ENCODE measurements at regions not wholly inside any gene's neighbourhood (a gene's known extent, or its start where the extent isn't known, plus 50 kb on each side); places are given as distances from the start of the nearest gene placed in this dataset.

DNA sequence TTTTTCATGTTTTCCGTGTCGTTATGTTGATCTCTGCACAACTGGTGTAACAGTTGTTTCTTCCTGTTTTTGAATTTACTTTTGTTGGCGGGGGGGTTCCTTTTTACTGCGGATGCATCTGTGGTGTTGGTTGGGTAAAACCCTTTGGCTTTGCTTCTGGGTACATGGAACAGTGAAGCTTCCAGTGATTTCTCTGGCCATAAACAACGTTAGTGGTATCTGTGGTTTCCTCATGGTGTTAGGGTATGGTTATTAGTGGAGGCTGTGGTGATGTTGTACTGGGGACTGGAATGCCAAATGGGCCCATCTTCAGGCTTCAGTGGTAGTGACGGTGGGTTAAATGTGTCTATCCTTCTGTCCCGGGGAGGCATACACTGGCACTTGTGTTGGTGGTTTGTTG lies 285.4 kb upstream of the ZNF804A start:
- TF ChIP-seq, protein P1, sequence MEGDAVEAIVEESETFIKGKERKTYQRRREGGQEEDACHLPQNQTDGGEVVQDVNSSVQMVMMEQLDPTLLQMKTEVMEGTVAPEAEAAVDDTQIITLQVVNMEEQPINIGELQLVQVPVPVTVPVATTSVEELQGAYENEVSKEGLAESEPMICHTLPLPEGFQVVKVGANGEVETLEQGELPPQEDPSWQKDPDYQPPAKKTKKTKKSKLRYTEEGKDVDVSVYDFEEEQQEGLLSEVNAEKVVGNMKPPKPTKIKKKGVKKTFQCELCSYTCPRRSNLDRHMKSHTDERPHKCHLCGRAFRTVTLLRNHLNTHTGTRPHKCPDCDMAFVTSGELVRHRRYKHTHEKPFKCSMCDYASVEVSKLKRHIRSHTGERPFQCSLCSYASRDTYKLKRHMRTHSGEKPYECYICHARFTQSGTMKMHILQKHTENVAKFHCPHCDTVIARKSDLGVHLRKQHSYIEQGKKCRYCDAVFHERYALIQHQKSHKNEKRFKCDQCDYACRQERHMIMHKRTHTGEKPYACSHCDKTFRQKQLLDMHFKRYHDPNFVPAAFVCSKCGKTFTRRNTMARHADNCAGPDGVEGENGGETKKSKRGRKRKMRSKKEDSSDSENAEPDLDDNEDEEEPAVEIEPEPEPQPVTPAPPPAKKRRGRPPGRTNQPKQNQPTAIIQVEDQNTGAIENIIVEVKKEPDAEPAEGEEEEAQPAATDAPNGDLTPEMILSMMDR (IDR thresholded peaks at IDR 0.05) = no peak
- no peak for TF ChIP-seq POLR2A (IDR thresholded peaks at IDR 0.05)

Data from Peyer's patch (tissue), 4 donors.